Occipital lobe (tissue), 1 donor: ENCODE measurements at regions not wholly inside any gene's neighbourhood (a gene's known extent, or its start where the extent isn't known, plus 50 kb on each side); places are given as distances from the start of the nearest gene placed in this dataset.

Source experiments
- DNase-seq: peaks from one replicate; lab custom pipeline; 2025; lab: John Stamatoyannopoulos, UW

GRCh38 chr10:9188022-9188810, 1133.7 kb downstream of the GATA3 start:
- no peak for DNase-seq

GRCh38 chr10:9189448-9189847, 1135.0 kb downstream of the GATA3 start:
- DNase-seq = no peak

- DNase-seq = no peak
Measured at GRCh38 chr10:9193120-9193519, 1138.6 kb downstream of the GATA3 start.

GRCh38 chr10:9195385-9195784, 1140.9 kb downstream of the GATA3 start:
- no peak for DNase-seq

GRCh38 chr10:9198611-9199010, 1144.1 kb downstream of the GATA3 start:
- no peak for DNase-seq

- no peak for DNase-seq
Measured at GRCh38 chr10:9205558-9205957, 1151.1 kb downstream of the GATA3 start.

GRCh38 chr10:9209105-9209798, 1154.8 kb downstream of the GATA3 start:
- DNase-seq = peak; percentile 5

GRCh38 chr10:9211228-9211627, 1156.7 kb downstream of the GATA3 start:
- no peak for DNase-seq

GRCh38 chr10:9214618-9215017, 1160.1 kb downstream of the GATA3 start:
- DNase-seq = no peak

GRCh38 chr10:9215121-9215520, 1160.6 kb downstream of the GATA3 start:
- DNase-seq = no peak

- DNase-seq = no peak
Measured at GRCh38 chr10:9219860-9220259, 1165.4 kb downstream of the GATA3 start.

- no peak for DNase-seq
Measured at GRCh38 chr10:9222917-9223316, 1168.4 kb downstream of the GATA3 start.

GRCh38 chr10:9227679-9228365, 1173.3 kb downstream of the GATA3 start:
- DNase-seq = no peak

GRCh38 chr10:9228771-9229170, 1174.3 kb downstream of the GATA3 start:
- DNase-seq = no peak

GRCh38 chr10:9229702-9230244, 1175.3 kb downstream of the GATA3 start:
- no peak for DNase-seq

GRCh38 chr10:9230625-9231024, 1176.1 kb downstream of the GATA3 start:
- no peak for DNase-seq

GRCh38 chr10:9234191-9234590, 1179.7 kb downstream of the GATA3 start:
- no peak for DNase-seq

- DNase-seq = no peak
Measured at GRCh38 chr10:9238041-9238440, 1183.6 kb downstream of the GATA3 start.

- no peak for DNase-seq
Measured at GRCh38 chr10:9239298-9239697, 1184.8 kb downstream of the GATA3 start.

- peak; percentile 3 for DNase-seq
Measured at GRCh38 chr10:9243941-9244411, 1189.5 kb downstream of the GATA3 start.

- DNase-seq = no peak
Measured at GRCh38 chr10:9244864-9245263, 1190.4 kb downstream of the GATA3 start.

GRCh38 chr10:9253121-9253520, 1198.6 kb downstream of the GATA3 start:
- no peak for DNase-seq
